Endothelial cell of hepatic sinusoid (primary cell): ENCODE measurements at regions not wholly inside any gene's neighbourhood (a gene's known extent, or its start where the extent isn't known, plus 50 kb on each side); places are given as distances from the start of the nearest gene placed in this dataset.

Source experiments
- in situ Hi-C: cut with HindIII; loops from 2 replicates; pipeline ENCODE4 v1.10.0; 2017; ENCODE audit warnings: low sequenced_read_pairs

GRCh38 chr3:165457096-165457495 is 260.9 kb upstream of the SLITRK3 start:
- in situ Hi-C loops = no loop called here

- in situ Hi-C loops = no loop called here
Measured at GRCh38 chr3:165455793-165456192, 259.6 kb upstream of the SLITRK3 start.

DNA sequence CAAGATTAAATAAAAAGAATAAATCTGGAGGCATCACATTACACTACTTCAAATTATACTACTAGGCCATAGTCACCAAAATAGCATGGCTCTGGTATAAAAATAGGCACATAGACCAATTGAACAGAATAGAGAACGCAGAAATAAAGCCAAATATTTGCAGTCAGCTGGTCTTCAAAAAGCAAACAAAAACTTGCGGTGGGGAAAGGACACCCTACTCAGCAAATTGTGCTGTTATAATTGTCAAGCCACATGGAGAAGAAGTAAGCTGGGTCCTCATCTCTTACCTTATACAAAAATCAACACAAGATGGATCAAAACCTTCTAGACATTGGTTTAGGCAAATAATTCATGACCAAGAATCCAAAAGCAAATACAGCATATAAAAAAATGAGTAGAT is 259.2 kb upstream of the SLITRK3 start:
- in situ Hi-C loops = no loop called here

DNA sequence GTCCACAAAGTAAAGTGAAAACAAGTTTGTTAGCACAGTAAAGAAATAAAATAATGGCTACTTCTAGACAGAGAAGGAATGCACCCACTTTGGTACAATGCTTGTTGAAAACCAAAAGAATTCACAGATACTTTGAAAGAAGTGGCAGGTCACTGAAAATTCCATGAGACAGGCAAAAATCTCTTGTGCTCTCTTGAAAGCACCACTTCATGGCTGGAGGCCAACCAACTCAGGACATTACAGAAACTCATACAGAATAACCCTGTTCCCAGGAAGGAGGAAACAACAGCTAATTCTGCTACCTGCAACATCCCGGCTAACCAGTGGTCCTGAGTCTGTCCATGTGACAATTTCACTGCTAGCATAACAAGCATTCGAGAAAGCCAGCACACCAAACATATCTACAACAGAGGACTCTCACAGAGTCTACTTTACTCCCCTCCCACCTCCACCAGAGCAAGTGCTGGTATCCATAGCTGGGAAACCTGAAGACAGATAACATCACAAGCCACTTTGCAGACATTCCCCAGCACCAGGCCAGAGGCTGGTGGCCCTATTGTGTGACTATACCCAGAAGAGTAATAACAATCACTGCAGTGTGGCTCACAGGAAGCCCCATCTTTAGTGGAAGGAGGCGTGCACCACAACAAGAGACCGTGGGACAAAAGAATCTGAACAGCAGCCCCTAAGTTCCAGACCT is 255.3 kb upstream of the SLITRK3 start:
- in situ Hi-C loops = no loop called here

- in situ Hi-C loops = no loop called here
Measured at GRCh38 chr3:165446555-165446954, 250.4 kb upstream of the SLITRK3 start.

DNA sequence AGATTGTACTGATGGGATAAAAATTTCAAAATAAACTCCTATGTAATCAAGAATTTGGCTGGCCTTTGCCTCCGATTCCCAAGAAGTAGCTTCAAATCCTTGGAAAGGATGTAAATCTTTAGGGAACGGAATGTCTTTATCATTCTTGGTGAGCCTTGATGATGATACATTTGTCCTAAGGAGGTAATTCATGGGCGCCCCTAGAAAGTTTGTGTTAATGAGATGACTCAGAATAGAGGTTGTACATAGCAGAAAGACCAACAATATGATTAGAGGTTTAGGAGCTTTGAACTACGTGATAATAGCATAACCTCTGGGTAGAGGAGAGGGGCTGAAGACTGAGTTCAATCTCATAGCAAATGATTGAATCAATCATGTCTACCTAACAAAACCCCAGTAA is 248.6 kb upstream of the SLITRK3 start:
- in situ Hi-C loops = no loop called here

DNA sequence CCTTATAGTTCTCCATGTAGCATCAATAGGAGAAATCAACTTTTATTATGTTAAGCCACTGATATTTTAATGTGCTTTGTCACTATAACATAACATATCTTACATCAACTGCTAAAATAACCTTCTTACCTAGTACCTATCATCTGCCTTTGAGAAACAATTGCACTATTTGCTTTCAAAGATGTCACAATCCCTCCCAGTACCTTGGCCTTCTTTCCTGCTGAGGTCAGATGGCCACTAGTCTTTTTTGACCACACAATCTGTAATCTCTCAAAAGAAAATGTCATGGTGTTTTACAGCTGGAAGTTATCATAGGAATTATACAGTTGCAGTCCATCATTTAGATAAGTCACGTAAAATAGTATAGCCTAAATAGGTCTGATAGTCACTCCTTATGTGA is 247.5 kb upstream of the SLITRK3 start:
- in situ Hi-C loops = no loop called here

GRCh38 chr3:165442061-165442460 is 245.9 kb upstream of the SLITRK3 start:
- in situ Hi-C loops = no loop called here

GRCh38 chr3:165440380-165440779 is 244.2 kb upstream of the SLITRK3 start:
- in situ Hi-C loops = no loop called here

- in situ Hi-C loops = no loop called here
Measured at GRCh38 chr3:165439765-165440164, 243.6 kb upstream of the SLITRK3 start.

DNA sequence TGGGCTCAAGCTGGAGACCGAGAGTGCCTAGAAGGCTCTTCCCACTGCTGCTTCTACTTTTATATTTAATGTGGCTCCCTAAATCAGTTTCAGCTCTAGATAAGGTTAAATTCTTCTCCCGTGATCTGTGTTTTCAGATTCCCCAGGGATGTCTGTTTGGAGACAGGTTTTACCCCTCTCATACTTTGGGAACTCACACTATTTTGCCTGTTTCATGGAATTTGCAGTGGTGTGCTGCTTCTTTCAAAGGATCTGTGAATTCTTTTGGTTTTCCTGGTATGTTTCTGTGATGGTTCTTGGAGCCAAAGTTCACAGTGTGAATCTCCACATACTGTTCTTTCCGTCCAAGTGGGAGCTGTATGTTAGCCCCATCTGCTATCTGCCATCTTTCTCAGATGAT is 238.3 kb upstream of the SLITRK3 start:
- in situ Hi-C loops = no loop called here

DNA sequence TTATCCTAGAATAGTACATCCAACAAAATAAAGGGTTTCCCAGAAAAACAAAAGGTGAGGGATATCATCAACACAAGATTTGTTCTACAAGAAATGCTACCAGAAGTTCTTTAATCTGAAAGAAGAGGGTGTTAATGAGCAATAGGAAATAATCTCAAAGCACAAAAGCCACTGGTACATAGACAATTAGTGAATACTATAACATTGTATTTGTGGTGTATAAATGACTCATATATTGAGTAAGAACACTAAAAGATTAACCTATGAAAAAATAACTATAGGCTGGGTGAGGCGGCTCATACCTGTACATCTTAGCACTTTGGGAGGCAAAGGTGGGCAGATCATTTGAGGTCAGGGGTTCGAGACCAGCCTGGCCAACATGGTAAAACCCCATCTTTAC is 210.2 kb upstream of the SLITRK3 start:
- in situ Hi-C loops = no loop called here

DNA sequence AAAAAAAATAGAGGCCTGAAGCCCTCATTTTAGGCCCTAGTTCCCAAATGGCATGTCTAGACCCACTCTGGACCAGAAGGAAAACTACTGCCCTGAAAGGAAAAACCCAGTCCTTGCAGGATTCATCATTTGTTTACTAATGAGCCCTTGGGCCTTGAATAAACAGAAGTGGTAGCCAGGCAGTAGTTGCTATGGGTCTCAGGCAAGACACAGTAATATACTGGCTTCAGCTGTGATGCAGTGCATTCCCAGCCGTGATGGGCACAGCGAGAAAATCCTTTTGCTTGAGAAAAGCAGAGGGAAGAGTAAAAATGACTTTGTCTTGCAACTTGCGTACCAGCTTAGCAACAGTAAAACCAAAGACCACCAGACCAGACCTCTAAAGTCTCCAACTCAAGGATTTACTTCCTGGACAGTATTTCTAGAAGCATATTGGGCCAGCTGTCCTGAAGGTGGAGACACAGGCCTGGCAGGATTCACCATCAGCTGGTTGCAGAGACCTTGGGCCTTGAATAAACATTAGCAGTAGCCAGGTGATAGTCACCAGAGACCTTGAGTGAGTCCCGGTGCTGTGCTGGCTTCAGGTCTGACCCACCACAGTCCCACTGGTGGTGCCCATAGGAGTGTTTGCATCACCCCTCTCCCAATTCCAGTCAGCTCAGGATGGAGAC is 208.3 kb upstream of the SLITRK3 start:
- in situ Hi-C loops = no loop called here

GRCh38 chr3:165403666-165404065 is 207.5 kb upstream of the SLITRK3 start:
- in situ Hi-C loops = no loop called here

DNA sequence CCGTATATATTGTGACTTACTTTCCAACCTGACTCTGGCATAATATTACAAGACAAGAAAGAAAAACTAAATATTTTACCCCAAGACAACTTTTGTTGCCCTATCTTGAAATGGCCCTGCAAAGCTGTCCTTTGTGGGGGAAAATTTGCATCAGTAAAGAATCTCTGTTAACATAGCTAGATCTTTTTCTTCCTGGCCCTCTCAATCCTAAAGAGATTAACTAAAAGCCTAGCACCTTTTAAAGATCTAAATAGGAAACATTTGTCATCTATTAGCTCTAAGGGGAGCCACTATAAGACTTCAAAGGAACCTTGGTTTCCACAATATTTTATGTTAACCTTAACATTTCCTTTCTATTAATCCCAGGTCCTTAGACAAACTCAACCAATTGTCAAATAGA is 199.0 kb upstream of the SLITRK3 start:
- in situ Hi-C loops = no loop called here

DNA sequence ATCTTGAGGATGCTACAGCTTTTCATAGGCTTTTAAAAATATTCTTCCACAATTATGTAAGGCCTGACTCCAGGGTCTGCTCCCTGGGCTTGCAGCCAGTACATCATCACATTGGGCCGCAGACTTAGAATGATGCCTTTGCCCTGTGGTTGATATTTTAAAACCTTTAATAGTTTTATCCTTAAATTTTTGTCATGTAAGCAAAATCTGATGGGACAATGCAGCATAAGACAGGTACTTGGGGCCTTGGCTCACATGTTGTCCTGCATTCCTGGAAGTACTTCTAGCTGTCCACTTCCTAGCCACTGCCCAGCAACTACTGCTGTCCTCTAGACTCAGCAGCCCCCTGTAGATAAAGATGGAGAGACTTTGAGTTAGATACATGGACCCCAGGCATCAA is 197.3 kb upstream of the SLITRK3 start:
- in situ Hi-C loops = no loop called here

GRCh38 chr3:165390166-165390565 is 194.0 kb upstream of the SLITRK3 start:
- in situ Hi-C loops = no loop called here

DNA sequence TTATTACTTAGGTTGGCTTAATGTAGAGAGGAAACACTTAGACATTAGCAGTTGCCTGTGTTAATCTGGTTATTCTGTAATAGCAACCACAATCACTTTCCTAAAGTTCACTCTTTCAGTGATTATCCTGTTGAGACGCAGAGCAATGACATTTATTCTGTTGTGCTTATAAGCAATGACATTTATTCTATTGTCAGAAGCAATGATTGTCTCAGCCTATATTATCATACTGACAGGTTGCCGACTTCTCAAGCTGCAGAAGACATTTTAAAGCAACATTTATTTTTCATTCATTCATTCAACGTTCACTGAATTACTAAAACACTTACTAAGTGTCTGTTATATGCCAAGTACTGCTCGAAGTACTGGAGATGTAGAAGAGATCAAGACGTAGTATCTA is 193.5 kb upstream of the SLITRK3 start:
- in situ Hi-C loops = no loop called here

DNA sequence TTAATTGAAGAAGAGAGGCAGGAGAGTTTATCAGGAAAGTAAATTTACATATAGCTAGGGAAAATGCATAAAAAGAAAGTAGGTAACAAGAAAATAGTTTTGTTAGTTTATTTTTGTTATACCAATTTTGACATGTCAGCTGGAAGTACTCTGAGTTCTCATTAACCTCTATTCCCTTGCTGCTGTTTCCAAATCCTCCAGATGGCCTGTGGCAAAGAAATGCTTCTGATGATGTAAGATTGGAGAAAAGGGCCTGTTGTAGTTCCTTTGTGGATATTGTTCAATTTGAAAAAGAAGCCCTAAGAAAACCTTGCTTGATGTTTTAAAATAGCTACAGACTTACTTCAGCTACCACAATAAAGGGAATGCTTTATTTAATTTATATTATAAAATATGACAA is 192.9 kb upstream of the SLITRK3 start:
- in situ Hi-C loops = no loop called here

DNA sequence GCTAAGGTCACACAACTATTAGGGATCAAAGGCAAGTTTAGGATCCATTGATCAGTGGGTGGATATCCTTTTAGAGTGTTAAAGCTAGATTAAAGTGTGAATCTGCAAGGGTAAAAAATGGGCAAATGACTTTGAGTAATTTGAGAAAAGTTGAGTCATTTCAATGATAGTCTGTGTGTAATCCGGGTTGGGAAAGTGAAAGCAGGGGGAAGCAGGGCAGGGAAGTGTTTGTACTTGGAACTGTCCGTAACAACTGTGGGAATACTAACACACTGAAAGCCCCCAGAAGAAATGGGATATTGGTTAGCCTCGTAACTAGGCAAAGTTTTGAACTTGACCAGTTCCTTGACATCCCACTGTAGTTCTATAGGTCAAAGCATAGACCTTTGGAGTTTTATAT is 187.2 kb upstream of the SLITRK3 start:
- in situ Hi-C loops = no loop called here

GRCh38 chr3:165382672-165383071 is 186.5 kb upstream of the SLITRK3 start:
- in situ Hi-C loops = no loop called here

DNA sequence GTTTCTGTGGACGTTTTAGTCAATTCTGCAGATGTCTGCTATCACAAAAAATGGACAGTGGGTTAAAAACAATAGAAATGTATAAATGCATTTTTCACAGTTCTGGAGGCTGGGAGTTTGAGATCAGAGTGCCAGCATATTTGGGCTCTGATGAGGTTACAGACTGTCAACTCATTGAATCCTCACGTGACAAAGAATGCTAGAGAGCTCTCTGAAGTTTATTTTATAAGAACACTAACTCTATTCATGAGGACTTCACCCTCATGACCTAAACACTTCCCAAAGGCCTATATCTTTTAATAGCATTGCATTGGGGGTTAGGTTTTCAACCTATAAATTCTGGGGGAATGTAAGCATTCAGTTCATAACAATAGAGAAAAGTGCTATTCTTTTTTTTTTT is 182.6 kb upstream of the SLITRK3 start:
- in situ Hi-C loops = no loop called here

DNA sequence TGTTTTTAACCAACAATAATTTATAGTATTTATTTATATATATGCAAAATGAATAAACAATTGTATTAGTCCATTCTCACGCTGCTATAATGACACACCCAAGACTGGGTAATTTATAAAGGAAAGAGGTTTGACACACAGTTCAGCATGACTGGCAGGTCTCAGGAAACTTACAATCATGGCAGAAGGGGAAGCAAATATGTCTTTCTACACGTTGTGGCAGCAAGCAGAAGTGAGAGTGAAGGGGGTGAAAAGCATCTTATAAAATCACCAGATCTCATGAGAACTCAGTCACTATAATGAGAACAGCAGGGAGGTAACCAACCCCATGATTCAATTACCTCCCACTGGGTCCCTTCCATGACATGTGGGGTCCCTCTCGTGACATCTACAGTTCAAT is 162.8 kb upstream of the SLITRK3 start:
- in situ Hi-C loops = no loop called here
